Hepatic stellate cell (primary cell): ENCODE measurements at regions not wholly inside any gene's neighbourhood (a gene's known extent, or its start where the extent isn't known, plus 50 kb on each side); places are given as distances from the start of the nearest gene placed in this dataset.

Experiments used
- DNase-seq: peaks from one replicate; pipeline ENCODE4 v3.0.0; 2011; ENCODE audit warnings: low spot score

DNA sequence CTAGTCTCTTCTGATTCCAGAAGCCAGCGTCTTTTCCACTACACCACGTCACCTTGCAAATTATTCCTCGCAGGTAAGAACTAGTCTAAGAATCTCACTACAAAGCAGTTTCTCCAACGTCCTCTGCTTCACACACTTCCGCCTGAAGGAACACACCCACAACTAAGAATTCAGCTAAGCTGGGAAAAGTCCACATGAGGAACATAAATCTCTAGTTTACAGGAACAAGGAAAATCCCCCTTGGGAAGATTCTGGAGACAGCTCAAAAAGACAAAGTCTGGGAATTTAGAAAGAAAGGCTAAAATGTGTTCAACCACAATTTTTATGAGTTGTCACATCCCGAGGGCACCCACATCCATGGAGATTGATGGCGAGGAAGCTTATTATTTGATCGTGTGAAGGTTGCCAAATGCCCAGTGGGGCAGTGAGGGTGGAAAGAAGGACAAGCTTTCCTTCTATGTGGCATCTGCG, 780.2 kb upstream of the TBX3 start:
- no peak for DNase-seq

DNA sequence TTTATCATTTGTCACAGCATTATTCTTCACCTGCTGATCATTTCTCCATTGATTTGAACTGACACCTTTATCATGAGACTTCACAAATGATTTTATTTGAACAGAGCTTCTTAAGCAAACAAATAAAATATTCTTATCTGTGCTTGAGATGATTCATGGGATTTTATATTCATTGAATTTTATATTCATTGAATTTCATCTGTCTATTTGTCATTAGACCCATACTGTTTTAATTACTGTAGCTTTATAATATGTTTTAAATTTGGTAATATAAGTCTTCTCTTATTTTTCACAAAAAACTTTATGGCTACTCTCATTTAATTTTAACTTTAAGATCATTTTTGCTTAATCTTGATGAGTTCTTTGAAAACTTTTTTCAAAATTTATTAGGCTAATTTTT, 777.4 kb upstream of the TBX3 start:
- DNase-seq = no peak

DNA sequence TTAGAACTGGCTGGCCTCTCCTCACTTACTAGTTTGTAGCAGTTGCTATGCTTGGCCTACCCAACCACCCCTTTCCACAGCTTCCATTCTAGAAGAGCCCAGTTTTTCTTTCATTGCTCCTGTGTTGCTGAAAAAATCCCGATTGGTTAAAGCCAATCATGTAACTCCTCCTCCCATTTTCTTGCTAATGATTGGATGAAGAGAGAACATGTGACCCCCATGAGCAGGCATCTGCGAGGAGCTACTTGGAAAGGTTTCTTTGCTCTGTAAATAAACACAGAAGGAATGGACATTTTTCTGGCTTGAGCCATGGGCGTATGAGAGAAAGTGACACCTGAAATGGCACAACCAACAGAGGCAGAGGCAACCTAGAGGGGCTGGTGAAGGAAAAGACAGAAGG, 773.8 kb upstream of the TBX3 start:
- DNase-seq = no peak

- DNase-seq = no peak
Observed at GRCh38 chr12:115456946-115457689, 773.1 kb upstream of the TBX3 start.

DNA sequence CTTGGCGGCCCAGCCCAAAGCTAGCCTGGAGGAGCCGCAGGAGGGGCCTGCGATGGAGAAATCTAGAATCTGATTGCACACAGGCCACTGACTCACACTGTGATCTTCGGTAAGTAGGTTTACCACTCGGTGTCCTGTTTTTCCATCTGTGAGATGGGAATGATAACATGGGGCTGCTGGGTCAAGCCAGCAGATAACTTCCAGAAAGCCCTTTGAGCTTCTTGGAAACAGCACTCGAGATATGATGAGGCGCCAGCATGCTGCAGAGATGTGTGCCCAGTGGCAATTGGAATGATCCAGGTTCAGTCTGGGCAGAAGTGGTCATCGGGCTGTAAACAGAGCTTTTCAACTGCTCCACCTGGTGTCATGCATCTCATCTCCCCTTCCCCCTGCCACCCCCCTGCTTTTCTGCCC, 771.3 kb upstream of the TBX3 start:
- DNase-seq = no peak

DNA sequence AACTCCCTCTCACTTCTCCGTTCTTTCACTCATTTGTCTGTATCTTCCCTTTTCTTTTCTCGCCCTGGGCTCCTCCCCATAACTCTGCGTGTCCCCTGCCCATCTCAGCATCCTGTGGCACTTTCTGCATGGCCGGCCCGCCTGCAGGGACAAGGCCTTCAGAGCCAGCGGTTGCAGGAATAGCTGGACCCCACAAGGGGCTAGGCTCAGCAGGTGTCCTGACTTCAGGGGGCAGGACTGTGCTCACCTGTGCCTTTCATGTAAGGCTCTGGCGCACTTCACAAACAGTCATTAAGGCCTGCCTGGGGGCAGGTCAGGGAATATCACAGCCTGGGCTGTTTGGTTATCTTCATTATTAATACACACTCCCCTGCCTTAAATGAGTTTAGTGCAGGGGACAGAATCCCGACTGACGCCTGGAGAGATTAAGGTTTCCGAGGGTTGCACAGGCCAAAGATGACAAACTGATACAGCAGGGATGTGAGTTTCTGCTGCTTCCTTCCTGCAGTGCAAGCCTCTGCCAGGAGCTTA, 768.8 kb upstream of the TBX3 start:
- no peak for DNase-seq

DNA sequence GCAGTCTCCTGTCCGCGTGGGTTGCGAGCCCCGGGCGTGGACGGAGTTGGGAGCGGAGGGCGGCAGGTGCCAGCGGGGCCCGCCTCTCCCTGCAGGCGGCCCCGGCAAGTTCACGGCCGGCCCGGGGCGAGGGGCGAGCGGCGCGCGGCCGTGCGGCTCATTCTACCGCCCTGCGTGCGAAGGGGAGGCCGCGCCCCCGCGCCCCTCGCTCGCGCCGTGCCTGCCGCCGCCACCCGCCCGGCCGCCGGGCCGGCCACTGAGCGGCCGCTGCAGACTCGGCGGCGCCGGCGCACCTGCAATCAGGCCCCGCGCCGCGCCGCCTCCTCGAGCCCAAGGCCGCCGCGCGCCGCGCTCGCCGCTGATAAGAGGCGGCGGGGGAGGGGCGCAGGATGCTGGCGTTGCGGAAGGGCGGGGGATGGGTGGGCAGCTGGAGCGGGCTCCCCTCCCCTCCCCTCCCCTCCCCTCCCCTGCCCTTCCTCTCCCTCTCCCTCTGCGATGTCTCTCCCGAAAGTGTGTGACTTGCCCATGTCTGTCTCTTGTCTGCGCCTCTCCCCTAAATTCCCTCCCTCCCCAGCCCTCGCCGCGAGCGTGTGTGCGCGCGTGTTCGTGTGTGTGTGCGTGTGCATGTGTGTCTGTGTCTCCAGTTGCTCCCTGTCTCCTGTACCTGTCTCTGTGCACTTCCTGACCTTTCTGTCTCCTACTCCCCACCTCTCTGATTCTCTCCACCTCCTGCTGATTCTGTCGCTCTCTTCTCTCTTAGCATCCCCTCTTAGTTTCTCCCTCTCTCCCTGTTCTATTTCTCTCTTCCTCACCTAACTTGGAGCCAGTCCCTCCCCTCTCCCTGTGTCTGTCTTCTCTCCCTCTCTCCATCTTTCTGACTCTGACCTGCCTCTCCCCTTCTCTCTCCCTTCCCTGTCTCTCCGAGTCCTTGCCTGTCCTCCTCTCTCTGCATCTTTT, 768.1 kb upstream of the TBX3 start:
- DNase-seq = peak; percentile 10

GRCh38 chr12:115451151-115451779, 767.3 kb upstream of the TBX3 start:
- no peak for DNase-seq

DNA sequence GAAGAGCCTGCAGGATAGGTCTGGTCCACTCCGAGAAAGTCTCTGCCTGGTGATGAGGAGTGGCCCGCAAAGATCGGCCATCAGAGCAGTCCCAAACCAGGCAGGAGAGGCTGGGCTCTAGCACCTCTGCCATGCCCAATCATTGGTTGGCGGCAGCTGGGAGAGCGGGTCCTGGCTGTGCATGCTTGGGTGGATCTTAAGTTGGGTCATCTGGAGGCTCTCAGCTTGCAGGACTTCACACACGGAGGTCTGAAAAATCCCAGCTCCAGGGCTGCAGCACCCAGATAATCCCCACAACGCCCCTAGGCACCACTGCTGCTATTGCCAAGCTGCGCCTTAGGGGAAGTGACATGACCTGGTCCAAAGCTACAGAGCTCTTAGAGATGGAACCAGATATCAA, 766.7 kb upstream of the TBX3 start:
- DNase-seq = no peak

- no peak for DNase-seq
Observed at GRCh38 chr12:115450017-115450416, 766.0 kb upstream of the TBX3 start.

- no peak for DNase-seq
Observed at GRCh38 chr12:115449526-115449925, 765.6 kb upstream of the TBX3 start.

- no peak for DNase-seq
Observed at GRCh38 chr12:115444346-115444745, 760.4 kb upstream of the TBX3 start.

GRCh38 chr12:115443351-115443938, 759.5 kb upstream of the TBX3 start:
- DNase-seq = no peak

- peak; percentile 35 for DNase-seq
Observed at GRCh38 chr12:115440438-115440837, 756.5 kb upstream of the TBX3 start.

DNA sequence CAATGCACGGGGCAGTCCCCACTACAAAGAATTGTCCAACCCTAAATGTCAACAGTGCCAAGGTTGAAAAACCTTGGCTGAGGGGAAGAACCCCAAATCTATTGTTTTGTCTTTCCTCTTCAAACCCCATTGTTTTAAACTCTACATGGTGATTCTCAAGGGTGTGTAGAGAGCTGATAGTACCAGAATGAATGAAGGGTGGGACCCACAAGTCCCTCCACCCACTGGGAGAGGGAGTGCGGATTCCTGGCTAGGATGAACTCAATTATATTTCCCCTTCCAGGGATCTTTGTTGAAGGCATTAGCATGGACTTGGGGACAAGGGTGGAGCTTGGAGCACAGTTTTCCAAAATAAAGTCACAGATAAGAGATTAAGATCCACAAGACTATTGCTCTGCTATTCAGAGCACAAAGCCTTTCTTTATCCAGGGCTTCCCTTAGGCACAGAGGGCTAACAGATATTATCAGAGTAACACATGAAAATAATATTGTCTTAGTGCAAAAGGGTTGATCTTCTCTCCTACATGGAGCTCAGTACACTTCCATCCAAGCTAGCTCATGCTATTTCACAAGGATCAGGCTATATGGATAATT, 755.1 kb upstream of the TBX3 start:
- DNase-seq = no peak

- no peak for DNase-seq
Observed at GRCh38 chr12:115438314-115438713, 754.3 kb upstream of the TBX3 start.

GRCh38 chr12:115437061-115437567, 753.1 kb upstream of the TBX3 start:
- DNase-seq = no peak

GRCh38 chr12:115433014-115433634, 749.1 kb upstream of the TBX3 start:
- DNase-seq = no peak

DNA sequence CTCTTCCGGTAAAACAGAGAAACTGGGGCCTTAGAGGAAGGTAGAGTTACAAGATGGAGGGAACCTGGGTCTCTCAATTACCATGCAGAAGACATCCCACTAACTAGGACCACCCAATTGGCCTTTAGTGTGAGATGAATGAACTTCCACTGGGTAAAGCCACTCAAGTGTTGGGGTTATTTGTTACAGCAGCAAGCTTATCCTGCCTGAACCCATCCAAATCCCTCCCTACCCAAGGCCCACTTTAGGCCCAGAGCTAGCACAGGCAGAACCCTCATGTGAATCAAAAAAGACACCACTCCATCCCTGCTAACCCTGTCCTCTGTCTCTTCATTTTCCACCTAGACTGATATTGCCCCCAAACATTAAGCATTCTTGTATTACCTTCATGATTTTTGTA, 746.7 kb upstream of the TBX3 start:
- no peak for DNase-seq

DNA sequence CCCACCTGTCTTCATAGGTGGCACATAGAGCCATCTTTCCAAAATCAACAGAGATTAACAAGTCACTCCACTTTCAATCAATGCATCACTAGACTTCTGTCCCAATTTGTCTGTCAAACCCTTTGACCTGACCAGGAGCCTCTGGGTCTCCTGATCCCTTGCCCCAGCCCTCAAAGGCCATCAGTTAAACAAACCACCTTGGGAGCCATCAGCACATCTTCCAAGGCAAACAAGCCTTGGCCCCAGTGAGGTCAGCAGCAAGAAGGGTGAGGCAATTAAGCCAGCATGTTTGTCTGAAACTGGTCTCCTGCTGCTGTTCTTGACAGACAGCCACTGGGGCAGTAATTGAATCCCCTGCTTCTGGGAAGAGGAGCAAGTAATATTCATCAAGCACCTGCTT, 742.8 kb upstream of the TBX3 start:
- no peak for DNase-seq

- no peak for DNase-seq
Observed at GRCh38 chr12:115424003-115424402, 740.0 kb upstream of the TBX3 start.
